AG04450 (cell line): ENCODE measurements at regions not wholly inside any gene's neighbourhood (a gene's known extent, or its start where the extent isn't known, plus 50 kb on each side); places are given as distances from the start of the nearest gene placed in this dataset.

Source experiments
- CTCF ChIA-PET: fragments of 300-600, 350-600 bp; formaldehyde crosslinking; extraction: SDS; loops from one replicate; lab custom pipeline; 2022; ENCODE audit warnings: antibody characterized with exemption, inconsistent platforms; lab: Charles Lee
- POLR2A ChIA-PET: fragments of 350-600 bp; formaldehyde crosslinking; extraction: SDS; loops from one replicate; lab custom pipeline; 2021; ENCODE audit warnings: antibody characterized with exemption, inconsistent platforms; lab: Yijun Ruan, JAX
- DNase-seq: peaks from one replicate; pipeline ENCODE4 v3.0.0-alpha.2; 2011; ENCODE audit warnings: low read depth, low spot score
- H3K27ac ChIP-seq: one replicate; pipeline ENCODE4 v1.5.1; 2012; ENCODE audit warnings: low read depth, low read length, control low read depth
- H3K27me3 ChIP-seq: one replicate; pipeline ENCODE4 v1.6.0; 2012; ENCODE audit warnings: low read length; ENCODE audit not compliant: control insufficient read depth, insufficient read depth
- H3K4me3 ChIP-seq: 2 replicates; pipeline ENCODE4 v1.5.1; 2011; ENCODE audit warnings: mild to moderate bottlenecking, low read depth, low read length, control low read depth
- H3K9me3 ChIP-seq: 2 replicates; pipeline ENCODE4 v1.5.1; 2012; ENCODE audit warnings: low read length; ENCODE audit not compliant: control insufficient read depth, insufficient read depth
- CTCF ChIP-seq: IDR thresholded peaks from 2 replicates; pipeline ENCODE4 v1.5.1; 2011; ENCODE audit warnings: low read depth, low read length, control low read depth, inconsistent platforms

GRCh38 chr10:84659027-84659426 lies 330.6 kb downstream of the CCSER2 start:
- H3K27ac ChIP-seq, result no peak overlapping the region
- H3K4me3 ChIP-seq, result no peak overlapping the region
- POLR2A ChIA-PET, result no interaction called here
- H3K27me3 ChIP-seq, result no peaks in the 10 kb centered on the region
- TF ChIP-seq CTCF, result no peak
- CTCF ChIA-PET, result no interaction called here
- peaks cover 8% of the 10 kb centered on the region for H3K9me3 ChIP-seq
- no peak for DNase-seq

DNA sequence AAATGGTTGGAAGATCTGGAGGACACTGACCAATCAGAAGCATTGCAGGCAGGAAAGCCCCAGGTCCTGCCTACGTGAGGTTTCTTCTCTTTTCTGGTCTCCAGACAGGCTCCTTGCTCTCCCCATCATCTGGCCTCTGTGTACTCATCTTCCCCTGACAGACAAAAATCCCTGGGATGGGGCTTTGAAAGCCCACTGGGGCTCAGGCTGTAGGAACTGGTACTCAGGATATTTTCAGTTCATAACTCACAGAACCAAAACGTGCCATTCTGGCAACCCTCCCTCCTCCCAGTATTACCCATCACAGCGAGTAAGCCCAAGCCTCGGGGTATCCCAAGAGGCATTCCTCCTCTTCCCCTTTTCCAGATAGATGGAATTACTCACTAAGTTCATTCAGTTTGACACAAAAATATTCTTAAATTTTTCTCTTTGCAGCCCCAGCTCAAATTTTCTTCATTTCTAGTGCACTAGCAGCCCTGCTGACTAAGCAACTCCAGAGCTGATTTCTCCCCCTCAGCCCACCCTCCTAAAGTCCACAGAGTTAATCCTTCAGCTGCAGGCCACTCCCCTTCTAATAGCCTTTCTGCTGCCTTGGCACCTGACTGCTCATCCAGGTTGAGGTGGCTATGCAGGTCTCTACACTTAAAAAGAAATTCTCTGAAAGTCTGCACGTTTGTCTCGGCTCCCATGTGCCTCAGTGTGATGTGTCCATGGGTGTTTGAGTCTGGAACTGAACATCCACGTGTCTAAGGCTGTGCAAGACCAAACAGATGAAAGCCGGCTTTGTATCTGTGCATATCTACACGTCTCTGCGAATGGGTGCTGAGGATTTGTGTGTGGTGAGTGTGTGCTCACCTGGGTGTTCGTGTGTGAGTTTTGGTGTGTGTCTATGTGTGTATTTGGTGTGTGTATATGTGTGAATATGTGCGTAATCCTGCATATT lies 331.4 kb downstream of the CCSER2 start:
- Histone ChIP-seq H3K27ac (no peak overlapping the region), H3K4me3 (no peak overlapping the region), H3K27me3 (no peaks in the 10 kb centered on the region), H3K9me3 (peaks cover 8% of the 10 kb centered on the region)
- POLR2A ChIA-PET, result no interaction called here
- TF ChIP-seq CTCF, result no peak
- CTCF ChIA-PET, result no interaction called here
- DNase-seq, result no peak

- Histone ChIP-seq H3K27ac (no peak overlapping the region), H3K9me3 (peaks cover 8% of the 10 kb centered on the region; the same call in 1 of the 2 replicates), H3K4me3 (no peak overlapping the region), H3K27me3 (no peaks in the 10 kb centered on the region)
- DNase-seq, result no peak
- TF ChIP-seq CTCF, result no peak
- CTCF ChIA-PET, result no interaction called here
- POLR2A ChIA-PET, result no interaction called here
Measured at GRCh38 chr10:84660450-84661159, 332.2 kb downstream of the CCSER2 start.

DNA sequence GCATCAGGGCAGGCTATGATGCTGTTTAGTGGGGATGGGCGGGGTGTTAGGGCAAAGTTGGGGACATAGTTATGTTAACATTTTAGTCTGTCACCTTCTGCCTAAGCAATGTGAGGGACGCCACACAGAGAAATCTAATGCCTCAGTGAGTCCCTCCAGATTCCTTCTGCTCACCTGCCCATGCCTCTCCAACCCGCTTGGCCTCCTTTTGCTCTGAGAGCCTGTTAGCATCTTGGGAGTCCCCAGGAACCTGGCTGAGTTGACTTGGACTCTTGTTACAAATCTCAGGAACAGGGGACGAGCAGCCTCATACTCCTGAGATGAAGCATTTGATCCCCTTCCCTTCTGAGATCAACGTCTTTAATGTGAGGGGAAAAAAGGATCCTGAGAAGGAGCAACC lies 336.8 kb downstream of the CCSER2 start:
- Histone ChIP-seq H3K4me3 (no peak overlapping the region), H3K27ac (no peak overlapping the region), H3K27me3 (no peaks in the 10 kb centered on the region), H3K9me3 (peaks cover 13% of the 10 kb centered on the region)
- ChIA-PET CTCF (no interaction called here), POLR2A (no interaction called here)
- no peak for TF ChIP-seq CTCF
- no peak for DNase-seq
